Vagina (tissue), 2 donors: ENCODE measurements at regions not wholly inside any gene's neighbourhood (a gene's known extent, or its start where the extent isn't known, plus 50 kb on each side); places are given as distances from the start of the nearest gene placed in this dataset.

Experiments
- DNase-seq, 2 donors: peaks; one replicate each; pipeline ENCODE4 v3.0.0-alpha.2; 2017; ENCODE audit errors: extremely low spot score in 2 of 2
- H3K27ac ChIP-seq: fragments of 200-600 bp; sonication (generic); one replicate; pipeline ENCODE4 v1.5.1; 2019
- H3K27me3 ChIP-seq: fragments of 200-600 bp; sonication (generic); one replicate; pipeline ENCODE4 v1.5.1; 2019
- H3K36me3 ChIP-seq, 2 donors: fragments of 200-600 bp; sonication (generic); one replicate each; pipeline ENCODE4 v1.5.1; 2017 to 2019
- H3K4me1 ChIP-seq: fragments of 200-600 bp; sonication (generic); one replicate; pipeline ENCODE4 v1.5.1; 2019
- H3K4me3 ChIP-seq, 2 donors: fragments of 200-600 bp; sonication (generic); 1 replicate in 1 of 2; 2 replicates in 1 of 2; pipeline ENCODE4 v1.5.1; 2016 to 2019
- H3K9me3 ChIP-seq: fragments of 200-600 bp; sonication (generic); one replicate; pipeline ENCODE4 v1.5.1; 2019
- POLR2A ChIP-seq, 2 donors: fragments of 450-650 bp; IDR thresholded peaks; one replicate each; pipeline ENCODE4 v1.6.1; 2017; ENCODE audit warnings: antibody characterized with exemption in 2 of 2, mild to moderate bottlenecking in 2 of 2, moderate library complexity in 2 of 2
- POLR2AphosphoS5 ChIP-seq, 2 donors: sonication (generic); formaldehyde crosslinking; IDR thresholded peaks; one replicate each; pipeline ENCODE4 v1.9.0; 2017; ENCODE audit warnings: antibody characterized with exemption in 2 of 2, mild to moderate bottlenecking in 2 of 2, low read depth in 1 of 2; ENCODE audit not compliant: insufficient read depth in 1 of 2
- intact Hi-C: fragments of 100-400 bp; cut with DNase I; formaldehyde crosslinking; loops from one replicate; pipeline ENCODE4 v1.15.1; 2023
- TF ChIP-seq, protein P1 (sequence below), 3 experiments: fragments of 450-650 bp in 2 of 3; fragments of 200-600 bp in 1 of 3; sonication (generic) in 1 of 3; IDR thresholded peaks; one replicate each; pipeline ENCODE4 v1.5.1; 2017 to 2019; ENCODE audit warnings: antibody characterized with exemption in 3 of 3, mild to moderate bottlenecking in 2 of 3, moderate library complexity in 2 of 3

- no peak overlapping the region for H3K4me3 ChIP-seq
- no peak for DNase-seq
- TF ChIP-seq, protein P1, sequence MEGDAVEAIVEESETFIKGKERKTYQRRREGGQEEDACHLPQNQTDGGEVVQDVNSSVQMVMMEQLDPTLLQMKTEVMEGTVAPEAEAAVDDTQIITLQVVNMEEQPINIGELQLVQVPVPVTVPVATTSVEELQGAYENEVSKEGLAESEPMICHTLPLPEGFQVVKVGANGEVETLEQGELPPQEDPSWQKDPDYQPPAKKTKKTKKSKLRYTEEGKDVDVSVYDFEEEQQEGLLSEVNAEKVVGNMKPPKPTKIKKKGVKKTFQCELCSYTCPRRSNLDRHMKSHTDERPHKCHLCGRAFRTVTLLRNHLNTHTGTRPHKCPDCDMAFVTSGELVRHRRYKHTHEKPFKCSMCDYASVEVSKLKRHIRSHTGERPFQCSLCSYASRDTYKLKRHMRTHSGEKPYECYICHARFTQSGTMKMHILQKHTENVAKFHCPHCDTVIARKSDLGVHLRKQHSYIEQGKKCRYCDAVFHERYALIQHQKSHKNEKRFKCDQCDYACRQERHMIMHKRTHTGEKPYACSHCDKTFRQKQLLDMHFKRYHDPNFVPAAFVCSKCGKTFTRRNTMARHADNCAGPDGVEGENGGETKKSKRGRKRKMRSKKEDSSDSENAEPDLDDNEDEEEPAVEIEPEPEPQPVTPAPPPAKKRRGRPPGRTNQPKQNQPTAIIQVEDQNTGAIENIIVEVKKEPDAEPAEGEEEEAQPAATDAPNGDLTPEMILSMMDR (IDR thresholded peaks at IDR 0.05): no peak
- no peak for TF ChIP-seq POLR2A (IDR thresholded peaks at IDR 0.05)
- TF ChIP-seq POLR2AphosphoS5 (IDR thresholded peaks at IDR 0.05; ENCODE audit: insufficient read depth in 1 of 2, low read depth in 1 of 2): no peak
- no peak overlapping the region for H3K27ac ChIP-seq
- no peaks in the 10 kb centered on the region for H3K9me3 ChIP-seq
- H3K36me3 ChIP-seq: no peaks in the 10 kb centered on the region
- no peaks in the 10 kb centered on the region for H3K27me3 ChIP-seq
- intact Hi-C loops: no loop called here
- no peaks in the 10 kb centered on the region for H3K4me1 ChIP-seq
Observed at GRCh38 chr4:17132226-17132625, 233.8 kb upstream of the LDB2 start.

- intact Hi-C loops: no loop called here
- Histone ChIP-seq H3K27ac (no peak overlapping the region), H3K4me3 (no peak overlapping the region), H3K27me3 (no peaks in the 10 kb centered on the region), H3K36me3 (no peaks in the 10 kb centered on the region), H3K9me3 (no peaks in the 10 kb centered on the region), H3K4me1 (no peaks in the 10 kb centered on the region)
- TF ChIP-seq POLR2AphosphoS5 (IDR thresholded peaks at IDR 0.05; ENCODE audit: insufficient read depth in 1 of 2, low read depth in 1 of 2): no peak
- TF ChIP-seq, protein P1 (IDR thresholded peaks at IDR 0.05): no peak
- no peak for TF ChIP-seq POLR2A (IDR thresholded peaks at IDR 0.05)
- DNase-seq: no peak
Observed at GRCh38 chr4:17128268-17128667, 229.8 kb upstream of the LDB2 start.

GRCh38 chr4:17126321-17126966 lies 228.0 kb upstream of the LDB2 start:
- Histone ChIP-seq H3K4me1 (no peaks in the 10 kb centered on the region), H3K27ac (no peak overlapping the region), H3K9me3 (no peaks in the 10 kb centered on the region), H3K27me3 (no peaks in the 10 kb centered on the region), H3K36me3 (no peaks in the 10 kb centered on the region), H3K4me3 (no peak overlapping the region)
- no peak for DNase-seq
- TF ChIP-seq, protein P1 (IDR thresholded peaks at IDR 0.05): no peak
- TF ChIP-seq POLR2AphosphoS5 (IDR thresholded peaks at IDR 0.05; ENCODE audit: insufficient read depth in 1 of 2, low read depth in 1 of 2) (no peak), POLR2A (IDR thresholded peaks at IDR 0.05) (no peak)
- intact Hi-C loops: no loop called here

- TF ChIP-seq POLR2A (IDR thresholded peaks at IDR 0.05) (no peak), POLR2AphosphoS5 (IDR thresholded peaks at IDR 0.05; ENCODE audit: insufficient read depth in 1 of 2, low read depth in 1 of 2) (no peak)
- TF ChIP-seq, protein P1 (IDR thresholded peaks at IDR 0.05): no peak
- Histone ChIP-seq H3K4me1 (no peaks in the 10 kb centered on the region), H3K27me3 (no peaks in the 10 kb centered on the region), H3K27ac (no peak overlapping the region), H3K9me3 (no peaks in the 10 kb centered on the region), H3K4me3 (no peak overlapping the region), H3K36me3 (no peaks in the 10 kb centered on the region)
- intact Hi-C loops: no loop called here
- no peak for DNase-seq
Observed at GRCh38 chr4:17124767-17125166, 226.3 kb upstream of the LDB2 start.

- Histone ChIP-seq H3K4me1 (no peaks in the 10 kb centered on the region), H3K27ac (no peak overlapping the region), H3K27me3 (no peaks in the 10 kb centered on the region), H3K9me3 (no peaks in the 10 kb centered on the region), H3K36me3 (no peaks in the 10 kb centered on the region), H3K4me3 (no peak overlapping the region)
- TF ChIP-seq, protein P1 (IDR thresholded peaks at IDR 0.05): no peak
- TF ChIP-seq POLR2AphosphoS5 (IDR thresholded peaks at IDR 0.05; ENCODE audit: insufficient read depth in 1 of 2, low read depth in 1 of 2): no peak
- TF ChIP-seq POLR2A (IDR thresholded peaks at IDR 0.05): no peak
- no peak for DNase-seq
- intact Hi-C loops: no loop called here
Observed at GRCh38 chr4:17120761-17121160, 222.3 kb upstream of the LDB2 start.
